ENCODE measurements at regions not wholly inside any gene's neighbourhood (a gene's known extent, or its start where the extent isn't known, plus 50 kb on each side); places are given as distances from the start of the nearest gene placed in this dataset.

DNA sequence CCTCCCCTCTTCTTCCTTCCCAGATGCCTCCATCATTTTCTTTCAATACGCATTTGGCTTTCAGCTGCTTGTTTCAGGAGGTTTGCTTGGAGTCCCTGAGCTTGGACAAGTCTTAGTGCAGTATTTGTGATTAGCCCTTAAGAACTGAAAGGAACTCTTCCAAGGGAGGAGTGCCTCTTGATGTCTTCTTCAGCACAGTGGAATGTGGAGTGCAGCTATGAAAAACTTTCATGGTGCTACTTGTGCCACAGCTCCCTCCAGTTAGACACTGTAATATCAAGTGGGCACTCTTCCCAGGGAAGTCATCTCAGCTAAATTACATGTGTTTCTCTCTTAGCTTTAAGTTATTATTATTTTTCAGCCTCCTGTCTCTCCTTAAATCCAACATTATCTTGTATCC is 173.1 kb downstream of the NECTIN3 start:
- DNase-seq, result peak; percentile 7

DNA sequence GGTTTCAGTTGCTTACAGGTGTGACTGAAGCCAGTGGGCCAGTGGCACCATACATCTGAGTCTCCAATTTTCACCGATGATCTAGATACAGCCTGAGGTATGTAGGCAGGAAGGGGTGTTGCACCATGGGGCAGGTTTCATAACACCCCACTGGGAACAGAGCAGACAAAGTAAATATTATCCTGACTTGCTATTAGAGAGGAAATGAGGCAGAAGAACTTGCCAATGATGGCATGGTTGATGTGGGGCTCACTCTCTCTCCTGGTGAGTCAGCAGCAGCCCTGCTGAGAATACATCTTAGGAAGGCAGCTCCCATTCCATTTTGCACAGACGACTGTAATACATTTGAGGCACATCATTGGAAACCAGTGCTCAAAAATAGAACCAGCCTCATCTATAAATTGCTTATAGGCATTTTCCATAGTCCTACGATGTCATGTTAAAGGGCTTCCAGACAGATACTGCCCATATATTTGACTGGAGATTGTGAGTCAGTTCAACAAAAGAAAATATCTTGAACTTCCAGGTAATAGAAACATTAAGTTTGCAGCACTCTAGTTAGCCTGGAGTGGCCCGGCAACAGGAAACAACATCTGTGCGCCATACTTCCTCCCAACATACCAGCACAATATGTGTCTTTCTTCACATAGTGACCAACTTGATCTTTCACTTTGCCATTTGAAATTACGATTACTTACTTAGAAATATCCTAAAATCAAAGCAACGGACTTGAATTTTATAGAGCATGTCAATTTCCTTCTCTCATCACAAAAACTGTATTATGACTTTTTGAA is 175.5 kb downstream of the NECTIN3 start:
- peak; percentile 79 for DNase-seq

DNA sequence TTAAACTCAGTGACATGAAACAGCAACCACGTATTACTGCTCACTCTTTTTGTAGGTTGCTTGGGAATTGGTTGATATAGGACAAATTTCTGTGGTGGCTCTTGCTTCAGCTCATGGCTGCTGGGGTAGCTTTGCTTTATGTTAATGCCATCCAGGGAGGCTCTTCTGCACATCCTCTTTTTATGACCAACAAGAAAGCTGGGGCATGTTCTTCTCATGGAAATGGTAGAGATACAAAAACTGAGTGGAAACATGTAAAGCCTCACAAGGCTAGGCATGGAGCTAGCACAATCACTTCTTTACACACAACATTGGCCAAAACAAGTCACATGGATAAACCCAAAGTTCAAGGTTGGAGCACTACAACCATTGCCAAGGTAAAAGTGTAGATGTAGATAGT is 176.8 kb downstream of the NECTIN3 start:
- DNase-seq, result no peak

DNA sequence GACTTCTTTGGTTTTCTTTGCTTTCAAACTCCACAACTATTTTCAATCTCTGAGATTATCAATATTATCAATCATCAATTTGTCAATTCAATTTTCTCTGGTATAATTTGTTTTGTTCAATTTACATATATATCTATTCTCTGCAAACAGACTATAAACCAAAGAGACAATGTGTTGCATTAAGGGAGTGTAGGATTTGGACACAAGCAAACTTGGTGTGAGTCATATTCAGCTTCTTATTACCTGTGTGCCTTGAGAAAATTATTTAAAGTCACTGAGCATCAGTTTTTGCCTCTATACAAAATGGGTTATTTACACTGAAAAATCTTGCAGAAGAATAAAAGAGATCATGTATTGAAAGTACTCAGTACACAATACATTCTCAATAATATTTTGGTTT is 177.8 kb downstream of the NECTIN3 start:
- DNase-seq, result no peak

DNA sequence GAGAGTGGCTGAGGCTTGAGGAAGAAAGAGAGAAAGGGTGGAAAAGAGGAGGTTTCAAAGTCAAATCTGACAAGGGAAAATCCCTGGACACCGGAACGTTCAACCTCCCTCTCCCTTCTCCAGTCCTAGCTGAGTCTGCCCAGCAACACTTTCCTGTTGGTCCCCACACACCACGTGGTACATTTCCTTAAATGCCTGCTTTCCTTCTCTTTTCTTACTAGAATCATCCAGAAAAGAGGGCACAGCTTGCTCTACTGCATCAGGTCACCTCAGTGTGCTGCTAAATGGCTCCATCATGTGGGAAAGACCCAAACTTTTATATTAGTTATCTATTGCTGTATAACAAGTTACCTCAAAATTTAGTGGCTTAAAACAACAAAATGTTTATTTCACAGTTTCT is 181.2 kb downstream of the NECTIN3 start:
- DNase-seq, result peak; percentile 28

DNA sequence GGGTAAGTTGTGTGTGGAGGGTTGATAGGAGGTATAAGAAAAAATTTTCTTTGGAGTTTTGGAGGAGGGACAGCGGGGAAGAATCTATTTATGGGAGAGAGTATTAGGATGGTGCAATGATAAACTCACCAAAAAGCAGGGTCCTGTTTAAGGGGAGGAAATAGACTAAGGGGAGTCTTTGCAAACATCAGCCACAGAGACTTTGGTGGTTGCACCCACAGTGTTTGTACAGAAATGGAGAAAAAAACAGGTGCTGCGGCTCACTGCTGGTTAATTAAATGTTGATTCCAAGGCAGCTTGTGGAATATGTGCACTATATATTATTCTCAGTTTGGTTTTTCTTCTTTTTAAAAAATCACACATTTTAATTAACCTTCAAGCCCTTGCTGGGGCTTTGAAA is 182.1 kb downstream of the NECTIN3 start:
- DNase-seq, result no peak

DNA sequence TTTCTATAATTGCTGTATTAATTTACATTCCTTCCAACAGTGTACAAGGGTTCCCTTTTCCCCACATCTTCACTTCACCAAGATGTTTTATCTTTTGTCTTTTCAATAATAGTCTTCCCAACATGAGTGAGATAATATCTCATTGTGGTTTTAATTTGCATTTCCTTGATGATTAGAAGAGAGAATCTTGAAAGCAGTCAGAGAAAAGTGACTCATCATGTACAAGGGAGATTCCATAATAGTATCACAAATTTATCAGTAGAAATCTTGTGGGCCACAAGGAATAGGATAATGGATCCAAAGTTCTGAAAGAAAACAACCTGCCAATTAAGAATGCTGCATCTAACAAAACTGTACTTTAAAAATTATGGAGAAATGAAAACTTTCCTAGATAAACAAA is 189.3 kb downstream of the NECTIN3 start:
- DNase-seq, result no peak

DNA sequence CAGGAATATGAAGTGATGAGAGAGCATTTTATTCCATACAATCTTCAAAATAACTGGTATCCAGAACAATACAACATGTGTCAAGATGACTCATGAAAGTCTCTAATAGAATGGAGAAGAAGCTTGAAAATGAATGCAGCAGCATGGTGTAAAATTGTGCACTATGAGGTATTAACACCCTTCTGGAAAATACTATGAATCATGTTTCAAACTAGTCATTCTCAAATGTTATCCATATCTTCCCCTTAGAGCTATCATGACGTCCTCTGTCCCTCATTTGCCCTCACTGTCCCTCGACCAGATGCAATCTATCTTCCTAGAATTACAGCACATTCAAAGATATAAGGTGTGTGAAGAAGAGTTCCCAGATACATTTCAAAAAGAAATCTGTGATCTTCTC is 198.2 kb downstream of the NECTIN3 start:
- no peak for DNase-seq

DNA sequence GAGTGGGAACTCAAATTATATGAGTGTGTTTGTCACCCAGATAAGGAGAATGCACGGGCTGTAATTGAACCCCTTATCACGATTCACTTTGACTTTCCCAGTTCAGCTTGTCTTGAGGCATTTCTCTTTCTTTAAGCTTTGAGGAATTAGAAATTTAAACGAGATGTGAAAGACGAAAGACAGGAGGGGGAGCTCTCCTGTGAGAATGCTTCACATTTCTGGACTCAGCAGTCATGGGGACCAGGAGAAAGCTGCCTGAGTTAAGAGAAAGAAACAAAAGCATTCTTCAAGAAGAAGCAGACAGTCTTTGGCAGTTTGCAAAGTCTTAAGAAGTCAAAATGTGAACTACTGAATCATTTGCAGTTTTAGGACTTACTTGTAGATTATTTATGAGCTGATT is 205.6 kb downstream of the NECTIN3 start:
- DNase-seq, result peak; percentile 60

DNA sequence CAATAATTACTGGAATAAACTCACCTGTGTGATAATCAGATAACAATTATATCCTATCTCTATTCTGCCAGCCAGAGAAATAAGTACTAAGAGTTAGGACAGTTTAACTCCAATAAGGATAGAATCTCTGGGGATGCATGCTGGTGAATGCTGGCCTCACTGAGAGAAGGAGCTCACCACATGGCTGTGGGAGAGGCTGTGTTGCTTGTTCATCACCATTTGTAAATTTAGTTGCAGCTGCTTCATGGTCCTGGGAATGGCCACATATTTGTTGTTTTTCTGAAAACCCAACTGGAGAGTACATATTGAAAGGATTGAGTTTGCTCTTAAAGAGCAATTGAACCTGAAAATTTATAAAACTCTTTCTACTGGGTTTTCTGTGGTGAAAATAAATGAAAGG is 207.3 kb downstream of the NECTIN3 start:
- DNase-seq, result no peak

DNA sequence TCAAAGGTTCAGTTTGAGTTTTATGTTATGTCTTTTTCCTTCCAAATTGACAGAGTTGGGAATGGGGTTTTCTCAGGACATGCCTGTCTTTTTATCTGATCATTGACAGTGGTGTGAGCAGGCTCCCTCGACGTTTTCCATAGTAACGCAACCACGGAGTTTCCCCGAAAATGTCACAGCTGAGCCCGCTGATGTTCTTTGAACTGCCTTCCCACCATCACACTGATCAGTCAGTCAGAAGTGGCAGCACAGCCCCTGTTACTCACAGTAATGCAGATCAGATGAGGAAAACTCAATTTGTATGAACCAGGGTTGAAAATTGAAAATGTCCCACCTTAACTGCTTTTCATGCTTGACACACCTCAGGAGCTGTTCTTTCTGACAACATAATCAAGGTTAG is 210.4 kb downstream of the NECTIN3 start:
- no peak for DNase-seq

DNA sequence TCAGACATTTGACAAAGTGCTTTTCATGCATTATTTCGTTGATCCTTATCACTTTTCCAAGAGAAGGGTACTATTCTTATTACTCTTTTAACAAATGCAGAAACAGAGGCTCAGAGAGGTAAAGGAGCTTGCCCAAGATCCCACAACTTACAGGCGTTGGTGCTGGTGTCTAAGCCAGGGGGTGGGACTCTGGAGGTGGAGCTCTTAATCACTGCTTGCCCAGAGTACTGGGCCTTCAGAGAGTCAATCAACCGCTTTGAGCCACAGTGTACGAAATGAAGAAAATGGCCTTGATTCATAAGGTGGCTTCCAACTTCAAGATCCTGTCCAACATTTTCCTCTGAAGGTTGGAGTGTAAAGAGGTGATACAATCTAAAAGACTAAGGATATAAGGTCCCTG is 211.5 kb downstream of the NECTIN3 start:
- DNase-seq, result no peak

DNA sequence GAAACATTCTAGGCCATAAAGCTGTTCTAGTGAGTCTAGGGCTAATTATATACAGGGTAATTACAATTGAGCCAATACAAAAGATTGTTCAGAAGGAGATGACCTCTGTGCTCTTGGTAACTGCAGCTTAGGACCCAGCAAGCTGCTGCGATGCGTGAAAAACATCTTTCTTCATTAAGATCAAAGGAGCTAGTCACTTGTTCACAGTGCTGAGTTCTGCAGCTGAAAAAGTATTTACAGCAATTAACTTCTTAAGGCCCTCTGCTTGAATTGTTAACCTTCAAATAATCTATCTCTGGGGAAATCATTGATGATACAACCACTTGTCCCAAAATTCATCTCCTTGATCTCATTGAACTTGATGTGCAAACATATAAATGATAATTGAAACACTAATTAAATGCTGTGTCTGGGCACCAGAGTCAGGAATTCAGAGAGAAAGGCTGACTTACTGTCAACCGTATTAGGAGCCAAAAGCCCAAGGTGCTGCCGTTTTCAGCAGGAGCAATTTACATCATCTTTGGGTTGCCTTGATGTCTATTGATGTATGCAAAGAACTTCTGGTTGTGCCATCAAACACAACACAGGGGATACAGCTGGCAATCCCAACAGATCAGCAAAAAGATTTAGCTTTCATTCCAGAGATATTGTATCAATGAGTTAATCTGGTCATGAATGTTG is 213.0 kb downstream of the NECTIN3 start:
- no peak for DNase-seq

DNA sequence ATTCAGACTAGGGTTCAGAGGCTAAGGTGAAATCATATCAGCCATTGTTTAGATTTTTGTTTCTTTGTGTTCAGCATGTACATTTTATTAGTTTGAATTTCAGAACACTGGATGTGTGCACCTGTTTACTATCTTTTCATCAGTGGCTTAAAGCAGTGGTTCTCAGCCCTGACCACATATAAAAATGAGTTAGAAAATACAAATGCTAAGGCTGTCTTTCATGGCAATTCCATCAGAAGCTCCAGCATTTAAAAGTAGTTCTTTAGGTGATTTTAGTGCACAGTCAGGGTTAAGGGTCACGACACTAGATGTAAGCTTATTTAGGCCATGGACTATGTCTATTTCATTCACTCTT is 213.5 kb downstream of the NECTIN3 start:
- no peak for DNase-seq

DNA sequence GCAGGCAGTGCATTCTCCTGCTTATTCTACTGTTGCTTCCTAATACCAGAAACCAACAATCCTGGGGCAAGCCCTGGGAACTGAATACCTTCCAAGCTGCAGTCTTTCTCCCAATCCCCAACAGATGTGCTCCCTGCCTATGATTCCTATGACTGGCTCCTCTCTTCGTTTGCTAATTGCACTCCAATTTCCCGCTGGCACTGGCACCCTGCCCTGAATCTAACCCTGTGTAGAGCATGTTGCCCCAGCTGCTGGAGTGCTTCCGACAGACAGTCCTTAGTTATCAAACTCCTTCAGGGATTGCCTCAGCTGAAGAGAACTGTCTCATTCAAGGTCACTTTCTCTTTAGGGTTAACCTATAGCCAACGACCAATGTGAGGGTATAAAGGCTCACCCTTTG is 214.1 kb downstream of the NECTIN3 start:
- no peak for DNase-seq

DNA sequence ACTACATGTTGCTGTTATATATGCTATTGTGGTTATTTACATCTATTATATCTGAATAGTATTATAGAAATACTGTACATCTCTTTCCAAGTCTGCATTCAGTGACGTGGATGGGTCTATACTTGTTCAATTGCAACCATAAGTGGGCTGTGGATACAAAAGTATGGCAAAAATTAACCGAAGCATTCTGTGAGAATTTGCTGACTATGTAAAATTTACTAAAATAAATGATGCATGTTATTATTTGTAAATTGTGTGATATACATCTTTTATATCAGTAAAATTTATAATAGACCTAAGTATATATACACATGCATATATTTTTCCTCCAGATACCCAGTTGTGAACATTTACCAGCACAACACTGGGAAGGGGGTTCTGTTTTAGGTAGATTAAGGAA is 215.1 kb downstream of the NECTIN3 start:
- no peak for DNase-seq

DNA sequence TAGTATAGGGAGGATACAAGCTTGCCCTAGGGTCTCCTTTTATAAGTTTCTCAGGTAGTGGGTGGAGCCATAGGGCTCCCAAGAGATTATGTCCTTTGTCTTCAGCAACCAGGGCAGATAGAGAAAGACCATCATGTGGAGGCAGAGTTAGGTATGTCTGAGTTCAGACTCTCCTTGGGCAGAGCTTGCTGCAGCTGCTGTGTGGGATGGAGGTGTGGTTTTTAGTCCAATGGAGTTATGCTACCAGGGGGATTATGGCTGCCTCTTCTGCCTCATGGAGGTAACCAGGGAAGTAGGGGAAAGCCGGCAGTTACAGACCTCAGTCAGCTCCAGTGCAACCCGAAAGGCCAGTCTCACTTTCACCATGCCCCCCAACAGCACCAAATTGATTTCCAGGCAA is 220.5 kb downstream of the NECTIN3 start:
- no peak for DNase-seq

DNA sequence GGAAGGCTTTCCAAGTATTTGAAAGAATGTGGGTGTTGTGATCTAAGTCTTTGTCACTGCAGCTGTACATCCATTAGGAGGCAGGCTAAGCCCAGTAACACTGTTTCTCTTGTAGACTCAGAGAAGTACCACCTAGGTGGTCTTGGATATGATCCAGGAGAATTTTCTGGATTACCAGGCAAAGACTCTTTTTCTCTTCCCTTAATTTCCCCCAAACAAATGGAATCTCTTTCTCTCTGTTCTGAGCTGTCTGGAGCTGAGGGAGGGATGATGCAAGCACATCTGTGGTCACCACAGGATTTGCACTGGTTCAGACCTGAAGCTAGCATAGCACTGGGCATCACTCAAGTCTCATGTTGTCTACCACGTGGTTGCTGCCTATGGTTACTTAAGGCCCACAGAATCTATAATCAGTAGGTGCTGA is 227.6 kb downstream of the NECTIN3 start:
- DNase-seq, result peak; percentile 75

DNA sequence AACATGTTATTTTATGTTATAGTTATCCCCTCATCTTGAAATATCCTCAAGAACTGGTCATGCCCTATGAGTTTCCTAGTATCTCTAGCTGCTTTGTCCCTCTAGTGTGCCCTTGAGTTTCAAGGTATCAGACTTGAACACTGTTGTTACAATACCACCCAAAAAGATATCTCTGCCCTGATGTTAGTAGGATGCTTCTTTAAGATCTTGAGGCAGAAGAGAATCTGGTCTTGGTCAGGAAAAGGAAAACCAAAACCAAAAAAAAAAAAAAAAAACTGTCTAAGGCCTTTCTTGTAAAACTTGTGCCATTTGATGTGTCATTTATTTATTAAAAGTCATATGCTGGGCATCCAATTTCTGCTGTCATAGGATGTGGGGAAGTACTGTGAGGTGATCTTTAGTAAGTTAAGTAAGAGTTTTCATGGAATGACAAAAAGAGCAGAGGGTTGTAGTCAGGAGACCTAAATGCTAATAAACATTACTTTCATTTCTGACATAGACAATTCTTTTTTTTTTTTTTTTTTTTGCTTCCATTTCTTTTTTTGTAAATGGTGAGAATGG is 229.7 kb downstream of the NECTIN3 start:
- no peak for DNase-seq

DNA sequence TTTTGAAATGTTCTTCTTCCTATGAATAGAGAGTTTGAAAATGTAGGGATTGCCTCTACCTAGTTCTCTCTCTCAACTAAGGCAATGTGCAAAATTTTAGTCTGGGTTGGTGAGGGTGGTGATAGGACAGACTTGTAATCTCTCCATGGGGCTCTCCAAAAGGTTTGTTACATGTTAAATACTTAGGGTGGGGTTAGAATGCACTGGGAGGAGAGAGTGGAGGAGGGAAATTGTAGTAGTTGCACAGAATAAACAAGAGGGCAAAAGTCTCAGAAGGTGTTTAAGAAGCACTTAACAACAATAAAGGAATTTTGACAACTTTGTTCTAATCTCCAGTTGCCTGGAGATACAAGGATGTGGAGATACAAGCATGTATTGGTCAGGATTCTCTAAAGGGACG is 230.4 kb downstream of the NECTIN3 start:
- DNase-seq, result no peak

DNA sequence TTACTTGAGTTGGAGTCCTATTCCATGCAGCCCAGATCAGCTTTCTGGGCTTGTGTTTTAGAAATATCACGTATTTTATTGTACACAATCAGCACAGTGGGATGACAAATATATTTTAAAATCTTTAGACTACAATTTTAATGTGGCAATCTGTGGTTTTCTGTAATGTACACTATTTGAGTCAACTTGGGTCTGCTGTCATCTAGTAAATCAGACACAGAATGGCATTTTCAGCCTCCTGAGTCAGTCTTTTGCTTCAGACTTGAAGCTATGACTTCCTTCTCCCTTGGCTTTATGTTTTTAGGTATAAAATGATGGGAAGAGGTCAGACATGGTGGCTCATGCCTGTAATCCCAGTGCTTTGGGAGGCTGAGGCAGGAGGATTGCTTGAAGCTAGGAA is 232.1 kb downstream of the NECTIN3 start:
- DNase-seq, result peak; percentile 79

DNA sequence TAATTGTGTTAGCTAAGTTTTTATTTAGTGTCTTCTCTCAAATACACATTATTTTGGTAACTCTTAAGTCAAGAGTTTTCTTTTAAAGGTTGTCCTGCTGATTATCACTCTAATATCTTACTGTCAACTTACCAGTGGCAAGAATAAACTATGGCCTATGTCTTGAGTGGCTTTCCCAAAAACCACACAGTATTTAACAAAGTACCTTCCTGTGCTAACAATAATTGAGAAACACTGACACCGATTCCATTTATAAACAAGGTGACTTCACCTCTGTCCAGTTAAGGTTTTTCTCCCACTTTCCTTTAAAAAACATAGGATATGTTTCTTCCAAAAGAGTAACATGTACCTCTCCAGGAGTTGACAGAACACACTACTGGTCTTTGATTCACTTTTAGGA is 234.3 kb upstream of the CD96 start:
- DNase-seq, result no peak

DNA sequence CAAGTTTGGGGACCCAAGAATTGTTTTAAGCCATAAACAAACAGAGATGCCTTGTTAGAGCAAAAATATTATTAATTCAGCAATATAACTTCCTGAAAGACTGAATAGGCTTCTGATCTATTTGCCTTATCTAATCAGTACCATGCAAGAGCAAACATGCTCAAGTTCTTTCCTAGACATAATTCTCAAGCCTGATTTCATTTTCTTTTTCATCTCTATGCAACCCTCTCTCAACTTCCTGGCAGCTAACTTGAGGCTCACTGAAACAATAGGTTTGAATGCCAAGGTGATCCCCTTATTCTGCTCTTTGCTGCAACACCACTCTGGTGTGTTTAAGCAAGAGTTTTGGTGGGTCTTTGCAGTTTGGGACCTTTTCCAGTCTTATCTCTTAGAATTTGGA is 230.9 kb upstream of the CD96 start:
- DNase-seq, result no peak

DNA sequence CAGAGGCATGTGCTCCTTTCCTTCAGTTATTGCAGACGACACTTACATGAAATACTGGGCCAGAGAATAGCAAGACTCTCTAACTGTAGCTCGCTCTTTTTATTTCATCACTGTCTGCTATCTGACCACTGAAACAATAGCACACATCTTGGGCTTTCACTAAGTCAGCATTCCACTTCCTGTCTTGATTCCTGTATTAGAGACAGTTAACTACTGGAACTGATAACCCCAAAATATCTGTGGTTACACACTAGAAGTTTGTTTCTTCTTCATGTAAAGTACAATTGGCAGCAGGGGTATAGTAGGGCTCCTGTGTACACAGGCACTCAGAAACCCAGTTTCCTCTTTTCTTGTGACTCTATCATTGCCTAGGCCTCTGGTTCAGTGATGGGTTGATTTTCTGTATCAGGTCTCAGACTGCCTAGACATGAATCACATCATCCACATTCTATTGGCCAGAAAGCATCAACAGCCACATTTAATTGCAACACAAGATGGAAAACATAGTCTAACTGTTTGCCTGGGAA is 230.2 kb upstream of the CD96 start:
- DNase-seq, result peak; percentile 56
